Tibial nerve (tissue), 4 donors: ENCODE measurements at regions not wholly inside any gene's neighbourhood (a gene's known extent, or its start where the extent isn't known, plus 50 kb on each side); places are given as distances from the start of the nearest gene placed in this dataset.
"Not testable (repeated sequence)": the region's sequence is repeated elsewhere in the genome, so short reads cannot be mapped to it uniquely, and the experiment has no call there.

Source experiments
- DNase-seq, 2 donors: peaks; one replicate each; pipeline ENCODE4 v3.0.0-alpha.2; 2019; ENCODE audit warnings: low spot score in 2 of 2
- H3K27ac ChIP-seq, 4 donors: fragments of 200-600 bp; sonication (generic) in 3 of 4; one replicate each; pipeline ENCODE4 v1.5.1; 2017 to 2019; ENCODE audit warnings: mild to moderate bottlenecking in 1 of 4
- H3K27me3 ChIP-seq, 2 donors: fragments of 200-600 bp; sonication (generic) in 1 of 2; one replicate each; pipeline versions ENCODE4 v1.5.1 to v1.6.0; 2017 to 2019
- H3K36me3 ChIP-seq, 3 donors: fragments of 200-600 bp; sonication (generic); one replicate each; pipeline ENCODE4 v1.5.1; 2018 to 2019
- H3K4me1 ChIP-seq, 4 donors: fragments of 200-600 bp; sonication (generic) in 3 of 4; one replicate each; pipeline ENCODE4 v1.5.1; 2017 to 2019
- H3K4me3 ChIP-seq, 4 donors: fragments of 200-600 bp; sonication (generic) in 3 of 4; one replicate each; pipeline ENCODE4 v1.5.1; 2017 to 2019; ENCODE audit warnings: mild to moderate bottlenecking in 1 of 4, moderate library complexity in 1 of 4
- H3K9me3 ChIP-seq, 4 donors: fragments of 200-600 bp; sonication (generic) in 3 of 4; one replicate each; pipeline ENCODE4 v1.5.1; 2017 to 2019
- EP300 ChIP-seq, 2 donors: sonication (generic); formaldehyde crosslinking; IDR thresholded peaks; one replicate each; pipeline ENCODE4 v1.6.1; 2017; ENCODE audit warnings: antibody characterized with exemption in 2 of 2, mild to moderate bottlenecking in 1 of 2
- POLR2A ChIP-seq, 2 donors: fragments of 450-650 bp; IDR thresholded peaks; one replicate each; pipeline ENCODE4 v1.6.1; 2017; ENCODE audit warnings: antibody characterized with exemption in 2 of 2, mild to moderate bottlenecking in 2 of 2, moderate library complexity in 2 of 2
- WGBS, 2 donors: methylation state at CpG; one replicate each; pipeline ENCODE4 v1.1.5; 2018; 5-methylcytosine and 5-hydroxymethylcytosine counted together
- TF ChIP-seq, protein P1 (sequence below), 5 experiments: fragments of 200-600 bp in 3 of 5; fragments of 450-650 bp in 2 of 5; sonication (generic) in 3 of 5; IDR thresholded peaks; one replicate each; pipeline ENCODE4 v1.5.1; 2016 to 2019; ENCODE audit warnings: antibody characterized with exemption in 5 of 5, mild to moderate bottlenecking in 3 of 5, moderate library complexity in 2 of 5

DNA sequence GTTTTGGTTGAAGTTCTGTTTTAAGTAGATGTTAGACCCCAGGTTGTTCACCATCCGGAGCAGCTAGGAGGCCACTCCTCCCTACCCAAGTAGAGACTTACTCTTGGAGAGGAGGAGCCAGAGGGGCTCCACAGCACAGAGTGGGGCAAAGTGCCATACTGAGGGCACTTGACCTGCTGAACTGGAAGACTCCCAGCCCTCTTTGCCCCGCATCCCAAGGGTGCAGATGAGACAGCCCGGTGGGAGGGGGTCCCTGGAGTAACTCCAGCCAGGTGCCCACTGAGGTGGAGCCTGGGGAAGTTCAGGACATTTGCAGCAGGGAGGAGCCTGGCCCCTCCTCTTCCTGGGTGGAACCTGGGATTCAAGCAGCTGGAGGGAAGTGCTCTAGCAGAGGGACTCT is 102.1 kb upstream of the GPR6 start:
- Histone ChIP-seq H3K4me1 (peaks cover 0 to 7% (median 0%) of the 10 kb centered on the region in 4 donors), H3K27me3 (no peaks in the 10 kb centered on the region), H3K36me3 (no peaks in the 10 kb centered on the region), H3K9me3 (no peaks in the 10 kb centered on the region), H3K27ac (no peak overlapping the region), H3K4me3 (no peak overlapping the region)
- no peak for DNase-seq
- TF ChIP-seq POLR2A (IDR thresholded peaks at IDR 0.05), result no peak
- no peak for TF ChIP-seq EP300 (IDR thresholded peaks at IDR 0.05)
- TF ChIP-seq, protein P1, sequence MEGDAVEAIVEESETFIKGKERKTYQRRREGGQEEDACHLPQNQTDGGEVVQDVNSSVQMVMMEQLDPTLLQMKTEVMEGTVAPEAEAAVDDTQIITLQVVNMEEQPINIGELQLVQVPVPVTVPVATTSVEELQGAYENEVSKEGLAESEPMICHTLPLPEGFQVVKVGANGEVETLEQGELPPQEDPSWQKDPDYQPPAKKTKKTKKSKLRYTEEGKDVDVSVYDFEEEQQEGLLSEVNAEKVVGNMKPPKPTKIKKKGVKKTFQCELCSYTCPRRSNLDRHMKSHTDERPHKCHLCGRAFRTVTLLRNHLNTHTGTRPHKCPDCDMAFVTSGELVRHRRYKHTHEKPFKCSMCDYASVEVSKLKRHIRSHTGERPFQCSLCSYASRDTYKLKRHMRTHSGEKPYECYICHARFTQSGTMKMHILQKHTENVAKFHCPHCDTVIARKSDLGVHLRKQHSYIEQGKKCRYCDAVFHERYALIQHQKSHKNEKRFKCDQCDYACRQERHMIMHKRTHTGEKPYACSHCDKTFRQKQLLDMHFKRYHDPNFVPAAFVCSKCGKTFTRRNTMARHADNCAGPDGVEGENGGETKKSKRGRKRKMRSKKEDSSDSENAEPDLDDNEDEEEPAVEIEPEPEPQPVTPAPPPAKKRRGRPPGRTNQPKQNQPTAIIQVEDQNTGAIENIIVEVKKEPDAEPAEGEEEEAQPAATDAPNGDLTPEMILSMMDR (IDR thresholded peaks at IDR 0.05), result no peak
- 82 to 83% methylated on average over 3 of the region's 3 CpGs for WGBS, 2 donors

DNA sequence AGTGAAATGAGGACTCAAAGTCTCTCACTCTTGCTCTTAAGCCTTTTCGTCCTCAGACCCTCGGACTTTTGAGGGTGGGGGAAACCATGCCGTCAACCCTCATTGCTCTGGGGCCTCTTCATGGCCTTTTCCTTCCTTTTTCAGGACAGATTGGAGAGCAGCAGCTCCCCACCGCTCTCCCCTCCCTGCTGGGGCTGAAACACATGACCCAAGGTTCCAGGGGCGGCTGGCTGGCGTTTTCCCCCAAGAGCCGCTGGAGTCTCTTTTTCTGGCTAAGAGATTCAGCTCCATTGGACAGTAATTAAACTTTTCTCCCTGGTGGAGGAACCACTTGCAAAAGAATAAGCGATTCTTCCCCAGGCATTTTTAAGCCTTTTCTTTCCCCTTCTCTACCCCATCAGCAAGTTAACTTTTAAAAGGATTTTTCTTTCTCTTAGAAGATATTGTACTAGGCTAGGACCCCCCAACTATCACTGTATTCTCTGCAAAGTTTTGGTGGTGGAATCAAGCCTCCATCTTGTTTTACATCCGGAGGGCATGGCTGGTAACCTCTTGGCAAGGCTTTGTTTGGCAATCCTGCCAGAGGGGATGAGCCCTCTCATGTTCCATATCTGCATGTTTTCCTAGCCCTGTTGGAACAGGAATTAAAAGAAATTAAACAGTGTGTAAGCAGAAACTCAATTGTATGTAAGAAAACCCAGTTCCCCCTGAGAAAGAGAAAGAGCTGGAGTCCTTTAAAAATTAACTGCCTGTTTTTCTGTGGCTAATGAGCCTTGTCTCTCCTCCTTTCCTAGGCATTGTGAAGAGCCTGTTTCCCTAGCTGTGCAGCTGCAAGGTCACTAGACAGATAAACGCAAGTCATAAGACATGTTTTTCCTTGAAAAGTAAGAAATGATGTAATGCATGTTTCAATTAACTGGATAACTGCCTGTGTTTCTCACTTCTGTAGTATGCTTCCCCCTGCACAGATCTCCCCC is 100.8 kb upstream of the GPR6 start:
- Histone ChIP-seq H3K36me3 (no peaks in the 10 kb centered on the region), H3K9me3 (no peaks in the 10 kb centered on the region), H3K4me3 (no peak overlapping the region), H3K4me1 (peaks cover 0 to 7% (median 0%) of the 10 kb centered on the region in 4 donors), H3K27me3 (no peaks in the 10 kb centered on the region), H3K27ac (no peak overlapping the region)
- TF ChIP-seq POLR2A (IDR thresholded peaks at IDR 0.05), result no peak
- TF ChIP-seq, protein P1 (IDR thresholded peaks at IDR 0.05), result no peak
- TF ChIP-seq EP300 (IDR thresholded peaks at IDR 0.05), result no peak
- DNase-seq, result no peak
- 64 to 72% methylated on average over 10 of the region's 10 CpGs for WGBS, 2 donors

DNA sequence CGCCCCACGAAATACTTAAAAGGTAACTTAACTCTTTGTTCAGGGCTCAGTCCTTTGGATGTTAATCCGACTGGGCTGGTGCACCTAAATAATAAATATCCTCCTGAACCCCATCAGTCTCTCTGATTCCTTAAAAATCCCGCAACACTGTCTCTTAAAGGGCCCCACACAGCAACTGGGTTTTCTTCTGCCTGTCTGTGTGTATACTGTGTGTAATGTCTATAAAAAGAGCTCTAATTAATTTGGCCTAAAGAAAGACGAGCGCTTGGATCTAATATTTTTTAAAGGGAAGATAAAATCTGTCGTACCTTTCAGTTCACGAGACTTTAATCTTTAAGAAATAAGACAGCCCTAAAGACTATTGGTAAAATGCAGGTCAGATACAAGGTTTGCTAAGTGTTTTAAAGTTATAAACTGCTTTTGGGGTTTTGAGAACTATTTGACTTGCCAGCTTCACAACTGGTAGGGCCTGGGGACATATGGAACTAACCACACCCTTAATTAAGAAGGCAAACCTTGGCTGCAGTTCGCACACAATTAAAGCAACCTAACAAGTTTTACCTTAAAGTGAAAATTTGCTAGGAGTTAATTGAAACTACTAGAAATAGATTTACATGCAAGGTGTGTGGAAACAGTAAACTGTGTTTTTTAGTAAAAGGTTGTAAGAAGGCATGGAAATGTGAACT is 100.0 kb upstream of the GPR6 start:
- H3K9me3 ChIP-seq, H3K4me3 ChIP-seq, DNase-seq, H3K36me3 ChIP-seq, H3K4me1 ChIP-seq, H3K27me3 ChIP-seq, H3K27ac ChIP-seq: not testable (repeated sequence)
- WGBS, 2 donors, result 81 to 82% methylated on average over 9 of the region's 9 CpGs

DNA sequence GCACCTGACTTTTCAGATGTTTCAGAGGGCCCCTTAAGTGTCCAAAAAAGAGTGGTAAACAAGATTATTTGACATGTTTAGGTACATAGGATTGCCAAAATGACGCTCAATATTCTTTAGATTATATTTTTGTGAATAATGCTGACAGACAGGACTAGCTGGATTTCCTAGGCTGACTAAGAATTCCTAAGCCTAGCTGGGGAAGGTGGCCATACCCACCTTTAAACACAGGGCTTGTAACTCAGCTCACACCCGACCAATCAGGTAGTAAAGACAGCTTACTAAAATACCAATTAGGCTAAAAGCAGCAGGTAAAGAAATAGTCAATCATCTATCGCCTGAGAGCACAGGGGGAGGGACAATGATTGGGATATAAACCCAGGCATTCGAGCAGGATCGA is 99.0 kb upstream of the GPR6 start:
- 77 to 80% methylated on average over 5 of the region's 5 CpGs for WGBS, 2 donors
- not testable (repeated sequence) for H3K27ac ChIP-seq, H3K36me3 ChIP-seq, DNase-seq, H3K4me3 ChIP-seq, H3K27me3 ChIP-seq, H3K9me3 ChIP-seq, H3K4me1 ChIP-seq

DNA sequence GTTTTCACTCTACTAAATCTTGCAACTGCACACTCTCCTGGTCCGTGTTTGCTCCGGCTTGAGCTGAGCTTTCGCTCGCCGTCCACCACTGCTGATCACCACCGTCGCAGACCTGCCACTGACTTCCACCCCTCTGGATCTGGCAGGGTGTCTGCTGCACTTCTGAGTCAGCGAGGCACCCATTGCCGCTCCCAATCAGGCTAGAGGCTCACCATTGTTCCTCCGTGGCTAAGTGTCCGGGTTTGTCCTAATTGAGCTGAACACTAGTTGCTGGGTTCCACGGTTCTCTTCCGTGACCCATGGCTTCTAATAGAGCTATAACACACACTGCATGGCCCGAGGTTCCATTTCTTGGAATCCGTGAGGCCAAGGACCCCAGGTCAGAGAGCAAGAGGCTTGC is 98.6 kb upstream of the GPR6 start:
- 87 to 93% methylated on average over 15 of the region's 15 CpGs for WGBS, 2 donors
- H3K27ac ChIP-seq, result no peak overlapping the region

DNA sequence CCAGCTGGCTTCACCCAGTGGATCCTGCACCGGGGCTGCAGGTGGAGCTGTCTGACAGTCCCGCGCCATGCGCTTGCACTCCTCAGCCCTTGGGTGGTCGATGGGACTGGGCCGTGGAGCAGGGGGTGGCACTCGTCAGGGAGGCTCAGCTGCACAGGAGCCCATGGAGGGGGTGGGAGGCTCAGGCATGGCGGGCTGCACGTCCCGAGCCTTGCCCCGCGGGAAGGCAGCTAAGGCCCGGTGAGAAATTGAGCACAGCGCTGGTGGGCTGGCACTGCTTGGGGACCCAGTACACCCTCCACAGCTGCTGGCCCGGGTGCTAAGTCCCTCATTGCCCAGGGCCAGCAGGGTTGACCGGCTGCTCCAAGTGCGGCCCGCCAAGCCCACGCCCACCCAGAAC is 97.0 kb upstream of the GPR6 start:
- H3K4me3 ChIP-seq, H3K27me3 ChIP-seq, DNase-seq, H3K9me3 ChIP-seq, H3K36me3 ChIP-seq, H3K27ac ChIP-seq, H3K4me1 ChIP-seq: not testable (repeated sequence)
- 90 to 94% methylated on average over 17 to 18 of the region's 19 CpGs for WGBS, 2 donors

More for the DNA sequence above, 98.6 kb upstream of the GPR6 start:
- H3K4me1 ChIP-seq, result no peaks in the 10 kb centered on the region
- H3K27me3 ChIP-seq, result no peaks in the 10 kb centered on the region
- TF ChIP-seq, protein P1 (IDR thresholded peaks at IDR 0.05), result no peak
- TF ChIP-seq POLR2A (IDR thresholded peaks at IDR 0.05) (no peak), EP300 (IDR thresholded peaks at IDR 0.05) (no peak)
- DNase-seq, result no peak
- H3K9me3 ChIP-seq, result no peaks in the 10 kb centered on the region
- H3K4me3 ChIP-seq, result no peak overlapping the region
- H3K36me3 ChIP-seq, result no peaks in the 10 kb centered on the region

DNA sequence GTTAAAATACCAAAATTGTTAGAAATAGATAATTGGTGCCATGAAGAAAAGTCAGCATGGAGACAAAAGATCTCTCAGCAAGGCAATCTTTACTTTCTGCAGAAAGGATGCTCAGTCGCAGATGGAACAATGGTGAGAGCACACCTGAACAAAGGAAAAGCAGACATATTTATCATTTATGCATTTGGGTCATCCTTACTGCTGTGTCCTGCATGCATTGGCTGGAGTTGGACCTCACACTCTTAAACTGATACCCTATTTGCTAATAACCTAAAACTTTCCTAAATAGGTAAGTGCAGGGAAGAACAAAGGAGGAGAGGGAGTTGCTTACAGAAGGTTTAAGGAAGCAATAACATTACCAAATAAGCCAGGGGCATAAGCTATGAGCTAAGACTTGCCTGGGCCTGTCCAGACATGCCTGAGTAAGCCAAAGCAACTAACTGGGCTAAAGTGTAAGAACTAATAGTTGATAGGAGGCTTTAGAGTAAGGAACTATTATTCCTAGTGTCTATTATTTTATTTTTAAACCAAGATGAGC is 96.1 kb upstream of the GPR6 start:
- not testable (repeated sequence) for H3K4me1 ChIP-seq, H3K27me3 ChIP-seq, H3K36me3 ChIP-seq, H3K9me3 ChIP-seq, H3K4me3 ChIP-seq, H3K27ac ChIP-seq, DNase-seq
- 90 to 98% methylated on average over 1 of the region's 1 CpG for WGBS, 2 donors
